ENCODE measurements at regions not wholly inside any gene's neighbourhood (a gene's known extent, or its start where the extent isn't known, plus 50 kb on each side); places are given as distances from the start of the nearest gene placed in this dataset.

DNA sequence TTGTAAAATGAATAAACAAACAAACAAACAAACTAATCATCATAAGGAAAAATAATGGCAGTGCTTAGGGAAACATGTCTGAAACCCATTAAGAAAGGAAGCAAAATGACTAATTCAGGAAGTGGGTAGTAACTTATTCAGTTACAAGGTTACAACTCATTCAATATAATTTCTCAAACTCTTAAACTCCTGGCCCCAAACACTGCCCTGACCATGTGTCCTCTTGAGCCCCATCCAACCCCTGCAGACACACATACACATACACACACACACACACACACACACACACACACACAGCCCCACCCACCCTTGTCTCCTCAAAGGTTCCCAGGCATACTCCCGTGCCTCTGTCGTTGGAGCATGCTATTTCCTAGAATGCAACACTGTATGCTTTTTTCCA lies 193.9 kb downstream of the SEC61B start:
- TF ChIP-seq, protein P1, sequence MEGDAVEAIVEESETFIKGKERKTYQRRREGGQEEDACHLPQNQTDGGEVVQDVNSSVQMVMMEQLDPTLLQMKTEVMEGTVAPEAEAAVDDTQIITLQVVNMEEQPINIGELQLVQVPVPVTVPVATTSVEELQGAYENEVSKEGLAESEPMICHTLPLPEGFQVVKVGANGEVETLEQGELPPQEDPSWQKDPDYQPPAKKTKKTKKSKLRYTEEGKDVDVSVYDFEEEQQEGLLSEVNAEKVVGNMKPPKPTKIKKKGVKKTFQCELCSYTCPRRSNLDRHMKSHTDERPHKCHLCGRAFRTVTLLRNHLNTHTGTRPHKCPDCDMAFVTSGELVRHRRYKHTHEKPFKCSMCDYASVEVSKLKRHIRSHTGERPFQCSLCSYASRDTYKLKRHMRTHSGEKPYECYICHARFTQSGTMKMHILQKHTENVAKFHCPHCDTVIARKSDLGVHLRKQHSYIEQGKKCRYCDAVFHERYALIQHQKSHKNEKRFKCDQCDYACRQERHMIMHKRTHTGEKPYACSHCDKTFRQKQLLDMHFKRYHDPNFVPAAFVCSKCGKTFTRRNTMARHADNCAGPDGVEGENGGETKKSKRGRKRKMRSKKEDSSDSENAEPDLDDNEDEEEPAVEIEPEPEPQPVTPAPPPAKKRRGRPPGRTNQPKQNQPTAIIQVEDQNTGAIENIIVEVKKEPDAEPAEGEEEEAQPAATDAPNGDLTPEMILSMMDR (conservative IDR thresholded peaks at IDR 0.05; ENCODE audit: low read depth, low read length): no peak
- no peak for TF ChIP-seq EZH2 (IDR thresholded peaks at IDR 0.05; ENCODE audit: borderline replicate concordance, low read depth, low read length, poor library complexity, severe bottlenecking)

All from A673 (cell line).